GM18907 (cell line): ENCODE measurements at regions not wholly inside any gene's neighbourhood (a gene's known extent, or its start where the extent isn't known, plus 50 kb on each side); places are given as distances from the start of the nearest gene placed in this dataset.

ENCODE experiments used
- ATAC-seq: cut with Tn5 transposase; IDR thresholded peaks from one replicate; pipeline ENCODE4 v1.9.1; 2021; ENCODE audit warnings: mild to moderate bottlenecking, moderate library complexity; ENCODE audit not compliant: unreplicated experiment

DNA sequence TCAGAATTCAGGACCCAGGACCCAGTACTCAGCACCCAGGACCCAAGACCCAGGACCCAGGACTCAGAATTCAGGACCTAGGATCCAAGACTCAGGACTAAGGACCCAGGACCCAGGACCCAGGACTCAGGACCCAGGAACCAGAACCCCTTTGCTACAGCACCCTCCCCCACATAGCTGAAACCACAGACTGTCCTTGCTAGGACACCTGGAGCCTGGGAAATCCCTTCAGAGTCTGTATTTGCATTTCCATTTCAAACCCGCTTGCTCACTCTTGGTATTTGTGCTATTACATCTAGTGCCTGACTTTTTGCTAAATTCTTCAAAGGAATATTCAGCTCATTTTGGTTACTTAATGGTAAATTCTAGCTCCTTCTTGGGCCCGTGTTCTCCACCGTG lies 275.8 kb upstream of the MAF start:
- ATAC-seq: no peak

DNA sequence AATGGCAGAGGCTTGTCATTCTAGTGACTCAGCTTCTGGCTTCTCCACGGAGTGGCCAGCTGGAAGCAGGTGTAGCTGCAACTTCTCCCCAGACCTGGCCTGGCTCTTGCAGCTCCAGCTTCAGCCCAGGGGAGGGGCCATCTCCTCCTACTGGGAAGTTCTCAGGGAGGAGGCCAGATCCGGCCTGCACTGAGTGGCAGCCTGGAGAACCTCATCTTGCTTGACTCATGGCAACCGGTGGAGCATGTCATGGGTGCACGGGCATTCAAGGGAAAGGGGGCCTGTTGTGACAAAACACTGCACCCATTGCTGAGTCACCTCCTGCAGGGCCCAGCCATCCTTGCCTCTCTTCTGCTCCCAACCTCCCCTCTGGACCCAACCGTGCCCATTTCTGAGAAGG lies 273.9 kb upstream of the MAF start:
- ATAC-seq: no peak

DNA sequence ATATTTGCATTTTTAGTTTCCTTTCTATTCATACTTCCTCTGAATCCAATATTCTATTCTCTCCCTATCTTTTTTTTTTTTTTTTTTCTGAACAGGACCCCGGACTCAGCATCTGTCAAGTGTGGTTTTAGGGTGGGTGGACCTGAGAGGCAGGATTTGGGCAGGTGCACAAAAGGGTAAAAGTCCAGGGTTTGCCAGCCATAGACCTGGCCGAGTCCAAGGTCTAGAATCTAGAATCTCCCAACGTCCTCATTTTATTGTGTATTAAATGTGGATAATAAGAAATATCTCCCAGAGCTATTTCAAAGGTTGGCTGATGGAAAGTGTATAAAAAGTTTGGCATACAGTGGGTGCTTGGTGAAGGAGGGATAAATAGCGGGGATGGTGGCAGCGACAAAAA lies 273.3 kb upstream of the MAF start:
- no peak for ATAC-seq

DNA sequence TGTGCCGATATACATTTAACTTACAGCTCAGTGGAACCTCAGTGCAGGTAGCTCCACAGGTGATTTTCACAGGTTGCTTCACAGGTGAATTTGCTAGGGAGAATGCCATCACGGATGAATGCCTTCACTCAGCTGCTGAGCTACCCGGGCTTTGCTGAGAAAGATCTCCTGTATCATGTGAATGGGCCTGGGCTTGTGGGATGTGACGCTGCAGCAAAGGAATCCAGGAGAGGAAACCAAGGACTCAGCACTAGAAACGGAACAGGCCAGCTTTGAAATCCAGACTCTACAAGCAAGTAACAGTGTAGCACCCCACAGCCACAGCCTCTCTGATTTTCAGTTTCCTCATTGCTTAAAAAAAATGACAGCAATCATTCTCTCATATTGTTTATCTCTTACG lies 271.4 kb upstream of the MAF start:
- no peak for ATAC-seq

DNA sequence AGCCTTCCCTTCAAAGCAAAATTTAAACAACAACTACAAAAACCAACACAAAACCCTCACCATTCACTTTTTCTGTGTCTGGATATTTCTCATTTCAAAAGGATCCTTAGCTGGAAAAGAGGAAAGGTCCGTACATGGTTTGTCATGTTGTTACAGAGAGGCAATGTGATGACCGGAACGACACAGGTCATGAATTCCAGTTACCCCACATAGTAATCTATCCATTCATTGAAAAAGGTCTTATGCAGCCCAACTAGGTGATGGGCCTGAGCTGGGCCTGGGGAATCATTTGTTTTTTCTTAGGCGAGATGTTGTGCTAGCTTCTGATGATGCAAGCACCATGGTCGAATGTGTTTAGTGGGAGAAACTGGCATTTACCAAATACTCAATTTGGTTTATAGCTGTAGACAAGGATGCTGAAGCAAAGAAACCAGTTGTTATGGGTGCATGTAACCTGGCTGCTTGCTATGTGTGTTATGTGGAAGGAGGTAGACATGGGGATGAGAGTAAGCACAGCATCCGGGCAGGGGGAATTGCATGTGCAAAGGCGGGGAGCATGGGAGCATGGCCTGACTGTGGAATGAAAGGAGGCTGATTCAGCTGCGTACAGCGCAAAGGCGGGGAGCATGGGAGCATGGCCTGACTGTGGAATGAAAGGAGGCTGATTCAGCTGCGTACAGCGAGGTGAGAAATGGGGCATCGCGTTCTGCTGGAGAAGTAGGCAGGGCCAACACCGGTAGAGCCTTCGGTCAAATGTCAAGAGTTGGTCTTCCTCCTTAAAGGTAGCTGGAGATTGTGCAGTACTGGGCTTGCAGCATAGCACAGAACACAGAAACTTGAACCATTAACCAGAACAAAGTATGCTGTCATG lies 269.7 kb upstream of the MAF start:
- ATAC-seq: no peak

DNA sequence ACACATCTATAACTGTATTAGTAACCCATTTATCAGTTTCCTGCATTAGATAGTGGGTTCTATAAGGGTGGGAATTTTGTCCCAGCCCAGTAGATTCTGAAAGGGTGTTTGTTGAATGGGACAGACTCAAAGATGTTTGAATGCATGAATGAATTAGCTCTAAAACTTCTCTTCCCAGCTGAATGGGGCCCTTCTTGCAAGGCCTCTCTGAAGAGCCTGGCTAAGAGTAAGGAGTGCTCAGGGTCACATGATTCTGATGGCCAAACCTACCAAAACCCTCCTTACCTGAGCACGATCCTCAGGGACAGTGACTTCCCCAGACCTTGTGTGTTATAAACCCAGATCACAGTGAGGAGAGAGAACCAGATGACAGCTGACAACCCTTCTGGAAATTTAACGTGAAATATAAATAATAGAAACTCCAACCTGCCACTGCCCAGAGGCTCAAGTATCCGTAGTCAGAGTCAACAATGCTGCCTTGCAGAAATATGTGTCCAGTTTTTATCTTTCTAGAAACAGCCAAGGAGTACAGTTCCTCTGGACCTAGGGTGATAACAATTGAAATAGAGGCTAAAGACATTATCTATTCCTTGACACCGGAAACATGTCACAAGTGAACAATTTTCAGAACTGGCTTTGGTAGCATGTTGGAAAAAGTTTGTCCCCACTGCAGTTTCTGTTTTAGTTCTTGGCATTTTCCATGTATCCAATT lies 268.9 kb upstream of the MAF start:
- ATAC-seq: no peak

DNA sequence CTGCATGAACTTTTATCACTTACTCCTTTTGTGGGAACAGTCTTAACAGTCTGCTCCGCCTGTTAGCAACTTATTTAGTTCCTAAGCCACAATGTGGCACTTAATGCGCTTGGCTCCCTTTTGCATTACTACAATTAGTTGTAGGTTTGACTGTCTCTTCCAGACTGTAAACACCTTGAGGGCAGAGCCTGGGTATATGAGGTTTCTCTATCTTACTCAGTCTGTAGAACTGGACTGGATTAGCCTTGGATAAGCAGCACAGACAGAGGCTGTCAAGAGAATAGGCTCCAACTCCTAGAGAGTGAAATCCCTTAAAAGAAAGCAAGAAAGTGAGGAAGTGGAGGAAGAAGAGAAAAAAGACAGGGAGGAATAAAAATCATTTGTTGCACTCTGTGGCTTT lies 268.3 kb upstream of the MAF start:
- ATAC-seq: no peak

DNA sequence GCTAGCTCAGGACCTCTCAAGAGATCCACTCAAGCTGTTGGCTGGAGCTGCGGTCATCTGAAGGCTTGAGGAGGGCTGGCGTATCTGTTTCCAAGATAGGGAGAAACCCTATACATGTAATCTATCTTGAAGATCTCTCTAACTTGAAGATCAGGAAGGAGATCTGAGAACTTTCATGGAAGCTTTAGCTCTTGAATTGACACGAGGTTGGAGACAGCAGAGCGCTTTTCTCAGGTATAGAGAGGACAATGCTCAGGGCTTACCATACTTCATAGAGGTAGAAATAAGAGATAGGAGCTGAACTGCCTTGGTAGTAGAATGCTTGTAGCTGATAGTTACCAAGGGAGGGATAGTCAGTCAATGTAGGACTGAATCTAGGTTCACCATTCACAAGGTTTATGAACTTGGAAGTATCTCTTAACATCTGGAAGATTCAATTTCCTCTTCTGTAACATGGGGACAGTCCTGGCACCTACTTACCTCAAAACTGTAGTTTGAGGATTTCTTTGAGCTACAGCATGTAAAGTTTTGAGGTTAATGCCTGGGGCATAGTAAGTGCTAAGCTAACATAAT lies 267.0 kb upstream of the MAF start:
- no peak for ATAC-seq

DNA sequence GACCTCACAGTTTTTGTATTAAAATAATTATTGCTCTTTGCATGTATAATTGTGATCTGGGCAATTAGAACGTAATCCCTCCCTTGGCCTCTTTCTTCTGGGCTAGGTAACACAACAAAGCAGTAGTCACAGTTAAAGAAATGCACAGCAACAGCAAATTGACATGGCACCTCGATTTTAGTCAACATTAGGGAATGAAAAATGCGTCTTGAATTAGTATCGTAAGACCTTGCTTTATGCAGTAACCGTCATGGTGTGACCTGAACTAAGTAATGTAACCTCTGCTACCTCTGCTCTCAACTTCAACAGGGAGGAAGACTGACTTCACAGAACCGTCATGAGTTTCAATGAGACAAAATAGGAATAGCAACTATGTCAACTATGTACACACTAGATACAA lies 265.4 kb upstream of the MAF start:
- ATAC-seq: no peak

DNA sequence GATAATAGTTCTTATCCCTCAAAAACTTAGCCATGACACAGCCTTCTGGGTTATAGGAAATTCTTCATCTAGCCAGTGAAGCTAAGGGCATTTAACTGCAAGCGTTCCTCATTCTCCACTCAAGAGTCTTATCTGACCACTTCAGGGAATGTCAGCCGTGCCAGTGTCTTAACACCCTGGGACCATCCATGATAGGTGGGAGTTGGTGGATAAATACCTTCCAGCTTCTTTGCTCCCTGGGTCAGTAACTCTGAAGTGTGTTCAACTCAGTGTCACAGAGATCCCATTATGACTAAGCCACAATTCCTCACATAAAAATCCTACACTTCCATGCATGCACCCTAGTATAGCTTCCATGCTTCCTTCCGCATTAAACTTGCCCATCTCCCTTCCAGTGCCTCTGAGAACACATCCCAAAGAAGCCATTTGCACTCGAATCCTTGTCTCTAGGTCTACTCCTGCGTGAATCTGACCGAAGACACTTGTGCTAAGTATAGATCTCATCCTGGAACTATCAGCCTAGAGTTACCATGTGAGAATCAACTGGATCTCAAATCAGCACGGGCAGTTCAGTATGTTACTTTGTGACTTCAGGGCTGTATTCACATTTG lies 264.3 kb upstream of the MAF start:
- no peak for ATAC-seq

DNA sequence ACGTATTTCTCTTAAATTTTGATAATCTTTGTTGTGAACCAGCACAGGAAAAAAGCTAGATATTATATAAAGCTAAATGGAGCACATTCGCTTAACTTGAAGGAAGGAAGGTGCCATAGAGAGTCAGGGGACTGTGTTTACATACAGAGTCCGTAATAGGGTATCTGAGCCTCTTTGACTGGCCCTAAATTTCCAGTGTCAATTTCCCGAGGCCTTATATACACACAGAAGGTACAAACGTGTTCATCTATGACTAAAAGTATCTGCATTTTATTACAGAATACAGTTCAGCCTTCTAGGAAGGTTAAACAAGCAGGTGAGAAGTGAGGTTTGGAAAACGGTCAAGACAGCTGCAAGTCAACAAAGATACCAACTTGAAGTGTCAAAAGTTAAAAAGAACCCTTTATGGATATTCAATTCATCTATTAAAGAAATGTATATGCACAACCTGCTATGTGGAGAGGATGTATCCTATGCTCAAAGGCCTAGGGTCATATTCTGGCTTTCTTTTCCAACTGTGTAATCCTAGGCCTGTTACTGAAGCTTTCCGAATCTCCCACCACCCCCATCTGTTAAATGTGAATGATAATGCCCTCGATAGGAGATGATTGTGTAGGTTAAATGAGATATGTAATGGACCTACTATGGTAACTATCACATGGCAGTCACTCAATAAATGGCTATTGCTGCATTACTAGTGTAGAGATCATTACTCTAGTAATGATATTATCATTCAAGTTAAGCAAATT lies 263.7 kb upstream of the MAF start:
- no peak for ATAC-seq

DNA sequence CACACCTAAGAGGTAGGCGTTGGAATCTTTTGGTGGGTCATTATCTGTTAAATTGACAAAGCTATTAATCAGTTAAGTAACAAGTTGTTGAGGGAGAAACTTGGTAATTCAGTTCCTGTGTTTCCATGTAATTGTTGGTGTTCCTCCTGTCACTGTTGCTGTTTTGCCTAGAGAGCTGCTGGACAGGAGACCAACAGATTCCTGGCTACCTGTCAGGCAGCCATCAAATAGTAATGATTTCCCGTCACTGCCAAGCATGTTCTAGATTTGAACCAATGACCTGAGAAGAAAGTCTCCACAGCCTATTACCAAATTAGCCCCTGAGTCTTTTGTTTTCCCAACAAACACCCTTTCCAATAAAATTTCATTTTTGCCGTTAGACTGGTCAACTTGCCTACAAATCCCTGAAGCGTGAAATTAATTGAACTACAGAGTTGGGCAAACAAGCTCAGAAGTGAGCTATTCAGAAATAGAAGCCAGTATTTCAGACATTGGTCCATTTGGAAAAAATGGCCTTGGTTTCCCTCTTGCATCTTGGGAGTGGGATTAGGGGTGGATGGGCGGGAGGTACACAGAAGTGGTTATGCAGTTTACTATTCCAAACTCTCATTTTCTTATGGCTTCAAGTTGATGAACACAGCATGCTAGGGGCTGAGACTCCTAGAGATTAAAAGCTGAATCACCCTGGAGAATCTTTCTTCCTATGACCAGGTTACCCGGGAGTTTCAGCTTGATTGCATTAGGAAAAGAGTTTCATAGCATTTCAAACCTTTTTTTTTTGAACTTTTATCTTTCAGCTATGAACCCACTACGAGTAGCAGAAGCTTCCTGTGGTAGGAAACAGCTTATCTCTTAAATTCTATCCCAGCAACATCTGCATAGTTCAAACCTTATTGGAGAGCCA lies 262.8 kb upstream of the MAF start:
- ATAC-seq: no peak

DNA sequence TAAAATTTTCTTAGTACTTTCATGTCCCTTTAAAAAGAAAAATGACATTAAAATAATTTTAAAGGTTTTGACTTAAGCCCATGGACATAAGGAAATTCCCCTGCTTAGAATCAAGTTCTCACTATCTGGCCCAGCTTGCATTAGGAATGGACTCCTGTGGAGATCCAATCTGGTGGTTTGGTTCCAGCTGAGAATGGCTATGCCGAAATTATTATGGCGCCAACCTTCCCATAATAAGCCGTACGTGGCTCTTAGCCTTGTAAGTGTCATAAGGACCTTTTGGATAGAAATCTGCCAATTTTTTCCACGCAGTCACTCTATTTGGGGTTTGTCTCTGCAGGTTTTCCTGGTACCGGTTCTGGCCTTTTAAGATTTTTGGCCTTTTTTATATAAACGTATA lies 262.1 kb upstream of the MAF start:
- no peak for ATAC-seq

DNA sequence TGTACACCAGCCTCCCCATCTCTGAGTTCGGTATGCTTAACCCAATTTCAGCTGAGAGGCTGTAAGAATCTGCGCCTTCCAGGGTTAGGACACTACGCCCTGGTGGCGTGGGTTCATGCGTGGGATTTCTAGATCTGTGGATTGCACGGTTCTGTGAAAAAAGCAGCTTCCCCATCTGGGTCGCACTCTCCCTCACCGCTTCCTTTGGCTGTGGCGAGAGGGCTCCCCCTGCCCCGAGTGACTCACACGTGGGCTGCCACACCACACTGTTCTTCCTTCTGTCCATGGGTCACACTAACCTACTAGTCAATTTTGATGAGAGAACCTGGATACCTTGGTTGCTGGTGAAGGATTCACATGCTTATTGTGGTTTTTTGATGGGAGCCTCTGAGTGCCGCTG lies 256.0 kb upstream of the MAF start:
- ATAC-seq: no peak

DNA sequence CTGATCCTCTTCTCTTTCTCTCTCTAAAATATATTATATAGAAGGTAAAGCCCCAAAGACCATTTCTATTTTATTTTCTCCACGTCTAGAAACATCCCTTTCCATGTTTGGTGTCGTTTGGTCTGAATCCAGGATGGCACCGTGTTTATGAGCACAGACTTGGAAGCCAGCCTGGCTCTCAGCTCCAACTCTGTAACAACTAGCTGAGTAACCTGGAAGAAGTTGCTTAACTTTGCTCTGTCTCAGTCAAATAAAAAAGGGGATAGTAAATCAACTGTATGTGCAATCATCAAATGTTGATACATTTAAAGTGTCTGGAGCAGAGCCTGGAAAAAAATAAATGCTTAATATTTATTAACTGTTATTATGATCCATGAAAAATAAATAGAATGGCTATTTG lies 249.8 kb upstream of the MAF start:
- ATAC-seq: no peak

DNA sequence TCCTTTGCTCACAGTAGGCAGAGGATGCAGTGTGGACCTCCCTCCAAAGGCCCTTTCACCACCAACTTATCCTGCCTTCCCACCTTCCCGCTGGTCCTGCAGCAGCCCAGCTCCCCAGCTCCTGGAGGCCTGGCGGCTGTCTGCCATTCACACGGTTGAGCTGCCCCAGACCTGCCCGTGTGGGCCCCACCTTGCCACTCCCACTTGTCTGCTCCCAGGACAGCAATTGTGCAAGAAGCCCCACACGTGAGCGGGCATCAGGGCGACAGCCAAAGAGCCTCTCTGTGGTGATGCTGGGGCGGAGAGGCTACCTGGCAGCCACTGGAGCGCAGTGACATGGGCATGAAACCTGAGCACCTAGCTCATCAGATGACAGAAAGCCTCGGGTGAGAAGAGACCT lies 248.6 kb upstream of the MAF start:
- no peak for ATAC-seq

DNA sequence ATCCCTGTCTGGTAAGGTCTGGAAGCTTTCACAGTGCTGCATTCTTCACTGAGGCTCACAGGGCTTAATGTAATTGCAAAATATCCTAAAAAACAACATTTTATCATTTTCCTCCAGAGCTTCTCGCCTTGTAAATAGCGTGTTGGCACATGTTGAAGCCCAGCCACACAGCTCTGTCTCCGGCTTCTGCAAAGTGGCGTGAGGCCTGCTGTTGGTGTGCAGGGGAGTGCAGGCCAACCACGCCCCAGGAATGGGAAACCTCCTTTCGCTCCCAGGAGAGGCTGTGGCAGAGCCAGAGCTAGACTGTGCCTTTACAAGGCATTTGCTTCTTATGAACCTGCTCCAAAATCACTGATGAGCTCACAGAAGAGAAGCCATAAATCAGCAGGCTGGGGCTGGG lies 248.2 kb upstream of the MAF start:
- ATAC-seq: no peak

DNA sequence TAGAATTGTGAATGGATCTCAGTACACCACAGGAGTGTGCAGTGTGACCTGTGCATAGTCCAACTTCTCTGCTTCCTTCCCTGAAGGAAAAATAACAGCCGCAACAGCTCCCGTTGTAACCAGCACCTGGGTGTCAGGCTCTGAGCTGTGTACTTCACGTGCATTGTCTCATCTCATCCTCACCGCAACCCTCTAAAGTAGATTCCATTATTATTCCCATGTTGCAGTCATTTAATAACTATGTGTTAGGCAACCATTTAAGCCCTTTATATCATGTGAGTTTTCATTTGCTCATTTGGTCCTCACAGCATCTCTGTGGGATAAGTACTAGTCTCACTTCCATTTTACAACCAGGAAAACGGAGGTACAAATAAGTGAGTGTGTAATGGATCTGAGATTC lies 247.0 kb upstream of the MAF start:
- no peak for ATAC-seq

DNA sequence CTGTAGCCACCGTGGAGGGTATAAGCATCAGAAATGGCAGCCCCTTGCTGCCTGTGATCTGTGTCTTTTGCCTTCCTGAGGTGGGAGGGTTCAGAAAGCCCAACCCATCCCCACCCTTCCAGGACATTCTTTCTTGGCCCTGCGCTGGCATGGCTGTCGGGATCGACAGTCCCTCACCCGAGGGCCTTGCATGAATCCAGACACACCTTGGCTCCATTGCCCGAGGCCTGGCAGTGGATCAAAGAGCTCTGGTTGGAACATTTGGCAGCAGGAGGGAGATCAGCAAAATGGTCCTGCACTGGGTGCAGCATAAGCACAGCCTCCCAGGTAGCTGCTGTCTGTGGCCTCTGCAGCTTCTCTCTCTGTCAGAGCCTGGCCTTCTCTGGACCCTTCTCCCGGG lies 246.6 kb upstream of the MAF start:
- ATAC-seq: no peak

DNA sequence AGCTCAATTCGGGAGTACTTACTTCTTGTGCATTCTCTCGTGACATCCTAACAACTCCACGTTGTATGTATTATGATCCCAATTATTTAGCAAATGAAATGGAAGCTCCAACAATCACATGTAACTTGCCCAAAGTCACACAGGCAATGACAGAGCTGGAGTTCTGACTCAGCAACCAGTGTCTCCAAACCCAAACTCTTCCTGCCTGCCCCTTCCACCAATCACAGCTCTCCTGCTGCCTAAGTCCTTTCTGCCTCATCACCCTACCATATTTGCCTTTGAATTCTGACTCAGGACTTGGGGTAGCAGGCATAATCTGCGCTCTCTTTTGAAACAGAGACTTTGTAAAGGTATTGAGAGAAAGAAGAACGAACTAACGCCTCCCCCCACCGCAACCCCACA lies 245.2 kb upstream of the MAF start:
- ATAC-seq: no peak
